SK-N-SH (cell line): ENCODE measurements at regions not wholly inside any gene's neighbourhood (a gene's known extent, or its start where the extent isn't known, plus 50 kb on each side); places are given as distances from the start of the nearest gene placed in this dataset.

Experiments used
- CTCF ChIA-PET: fragments of 300-600, 350-600 bp; formaldehyde crosslinking; extraction: SDS; loops from one replicate; lab custom pipeline; 2021; lab: Yijun Ruan, JAX
- POLR2A ChIA-PET: fragments of 350-600 bp; sonication (Branson Sonifier 250); formaldehyde crosslinking; extraction: SDS; loops from one replicate; lab custom pipeline; 2020; ENCODE audit warnings: antibody characterized with exemption, inconsistent platforms; lab: Yijun Ruan, JAX
- DNase-seq: peaks from one replicate; pipeline ENCODE4 v3.0.0; 2012
- H2AFZ ChIP-seq: fragments of 200-600 bp; sonication (generic); 2 replicates; pipeline ENCODE4 v1.8.1; 2016; ENCODE audit warnings: antibody characterized with exemption, mild to moderate bottlenecking, low read depth
- H3F3A ChIP-seq: fragments of 200-600 bp; sonication (generic); replicated peaks from 2 replicates; pipeline ENCODE3; 2016; ENCODE audit warnings: antibody characterized with exemption, mild to moderate bottlenecking; ENCODE audit not compliant: insufficient read depth
- H3K27ac ChIP-seq, 2 experiments: fragments of 200-500 bp in 1 of 2; fragments of 200-600 bp in 1 of 2; sonication (Bioruptor generic) in 1 of 2; sonication (generic), shearing (Covaris generic) in 1 of 2; 2 replicates each; pipeline versions ENCODE4 v1.5.1 to v1.6.1; 2014 to 2016; ENCODE audit warnings: low read depth in 2 of 2, inconsistent platforms in 1 of 2, low read length in 1 of 2, mild to moderate bottlenecking in 1 of 2, mixed read lengths in 1 of 2
- H3K27me3 ChIP-seq: fragments of 200-600 bp; sonication (generic), shearing (Covaris generic); 2 replicates; pipeline ENCODE4 v1.6.1; 2016; ENCODE audit warnings: mixed run types; ENCODE audit not compliant: insufficient read depth
- H3K36me3 ChIP-seq, 2 experiments: fragments of 200-500 bp in 1 of 2; fragments of 200-600 bp in 1 of 2; sonication (Bioruptor generic) in 1 of 2; sonication (generic) in 1 of 2; replicated peaks in 1 of 2; 2 replicates each; pipeline versions ENCODE3 to v1.5.1; 2014 to 2016; ENCODE audit warnings: low read length in 1 of 2, mild to moderate bottlenecking in 1 of 2; ENCODE audit not compliant: insufficient read depth in 2 of 2, control insufficient read depth in 1 of 2
- H3K4me1 ChIP-seq, 2 experiments: fragments of 200-500 bp in 1 of 2; fragments of 200-600 bp in 1 of 2; sonication (Bioruptor generic) in 1 of 2; sonication (generic), shearing (Covaris generic) in 1 of 2; 2 replicates each; pipeline versions ENCODE4 v1.5.1 to v1.6.1; 2014 to 2016; ENCODE audit warnings: low read depth in 1 of 2, low read length in 1 of 2, mixed run types in 1 of 2; ENCODE audit not compliant: insufficient read depth in 2 of 2, control insufficient read depth in 1 of 2
- H3K4me2 ChIP-seq: fragments of 200-600 bp; sonication (generic), shearing (Covaris generic); 2 replicates; pipeline ENCODE4 v1.6.1; 2017; ENCODE audit warnings: mixed run types
- H3K4me3 ChIP-seq, 2 experiments: fragments of 200-500 bp in 1 of 2; fragments of 200-600 bp in 1 of 2; sonication (Bioruptor generic) in 1 of 2; sonication (generic), shearing (Covaris generic) in 1 of 2; 2 replicates each; pipeline versions ENCODE4 v1.5.1 to v1.8.1; 2014 to 2016; ENCODE audit warnings: low read depth in 2 of 2, inconsistent platforms in 1 of 2, low read length in 1 of 2, mild to moderate bottlenecking in 1 of 2, mixed read lengths in 1 of 2, moderate library complexity in 1 of 2
- H3K79me2 ChIP-seq: fragments of 200-600 bp; sonication (generic); 2 replicates; pipeline ENCODE4 v1.8.1; 2017; ENCODE audit warnings: mild to moderate bottlenecking; ENCODE audit not compliant: insufficient read depth
- H3K9ac ChIP-seq: fragments of 200-600 bp; sonication (generic); 2 replicates; pipeline ENCODE4 v1.6.1; 2017; ENCODE audit warnings: mixed run types
- H3K9me2 ChIP-seq: fragments of 200-600 bp; sonication (generic); 2 replicates; pipeline ENCODE4 v1.6.1; 2017; ENCODE audit warnings: mixed run types
- H3K9me3 ChIP-seq: fragments of 200-600 bp; sonication (generic); 2 replicates; pipeline ENCODE4 v1.6.1; 2017; ENCODE audit warnings: mixed run types, mild to moderate bottlenecking, moderate library complexity
- H4K20me1 ChIP-seq: fragments of 200-600 bp; sonication (generic); 2 replicates; pipeline ENCODE4 v1.6.1; 2017; ENCODE audit warnings: mild to moderate bottlenecking, mixed run types; ENCODE audit not compliant: insufficient read depth
- CHD2 ChIP-seq: fragments of 150-350 bp; IDR thresholded peaks from 2 replicates; pipeline ENCODE4 v1.6.1; 2018; ENCODE audit warnings: low read length; ENCODE audit not compliant: partially characterized antibody
- CTCF ChIP-seq: fragments of 200-600 bp; sonication (generic); IDR thresholded peaks from 2 replicates; pipeline ENCODE4 v1.6.1; 2017; ENCODE audit warnings: antibody characterized with exemption, mild to moderate bottlenecking, moderate library complexity
- ELF1 ChIP-seq: IDR thresholded peaks from 2 replicates; pipeline ENCODE4 v1.4.0; 2012
- EP300 ChIP-seq, 2 experiments: IDR thresholded peaks; 2 replicates each; pipeline versions ENCODE4 v1.4.0 to v1.6.1; 2012; ENCODE audit warnings: borderline replicate concordance in 1 of 2, low read depth in 1 of 2, low read length in 1 of 2
- EZH2phosphoT487 ChIP-seq: fragments of 200-600 bp; sonication (generic); IDR thresholded peaks from 2 replicates; pipeline ENCODE4 v1.6.1; 2017; ENCODE audit warnings: low read depth, mixed run types, mild to moderate bottlenecking, antibody characterized with exemption, moderate library complexity, borderline replicate concordance
- FOXJ3 ChIP-seq: sonication (generic); formaldehyde crosslinking; IDR thresholded peaks from 2 replicates; pipeline ENCODE4 v1.5.1; 2020; ENCODE audit warnings: mild to moderate bottlenecking, missing genetic modification reagents
- FOXM1 ChIP-seq: IDR thresholded peaks from 2 replicates; pipeline ENCODE4 v1.4.0; 2012; ENCODE audit warnings: low read depth, mild to moderate bottlenecking
- GABPA ChIP-seq: IDR thresholded peaks from 2 replicates; pipeline ENCODE4 v1.4.0; 2012; ENCODE audit warnings: low read depth, mild to moderate bottlenecking
- GATA2 ChIP-seq: sonication (generic); formaldehyde crosslinking; IDR thresholded peaks from 2 replicates; pipeline ENCODE4 v1.5.0; 2020; ENCODE audit warnings: mild to moderate bottlenecking, missing genetic modification reagents
- JUND ChIP-seq: IDR thresholded peaks from 2 replicates; pipeline ENCODE4 v1.4.0; 2012
- MEF2A ChIP-seq: IDR thresholded peaks from 2 replicates; pipeline ENCODE4 v1.4.0; 2012; ENCODE audit warnings: low read depth, borderline replicate concordance
- NFIC ChIP-seq: IDR thresholded peaks from 2 replicates; pipeline ENCODE4 v1.4.0; 2012; ENCODE audit warnings: borderline replicate concordance
- NRF1 ChIP-seq: IDR thresholded peaks from 2 replicates; pipeline ENCODE4 v1.6.1; 2012; ENCODE audit warnings: low read depth, mild to moderate bottlenecking, low read length
- PBX3 ChIP-seq: IDR thresholded peaks from 2 replicates; pipeline ENCODE4; 2012
- POLR2AphosphoS5 ChIP-seq: IDR thresholded peaks from 2 replicates; pipeline ENCODE4 v1.6.1; 2012; ENCODE audit warnings: low read depth, low read length
- RAD21 ChIP-seq: IDR thresholded peaks from 2 replicates; pipeline ENCODE4 v1.6.1; 2012; ENCODE audit warnings: mild to moderate bottlenecking, low read length
- RFX5 ChIP-seq: IDR thresholded peaks from 2 replicates; pipeline ENCODE4 v1.6.1; 2012; ENCODE audit warnings: mild to moderate bottlenecking, improper control_type of control experiment, low read length
- SIN3A ChIP-seq: IDR thresholded peaks from 2 replicates; pipeline ENCODE4 v1.6.1; 2012; ENCODE audit warnings: low read depth, mild to moderate bottlenecking, low read length, moderate library complexity, borderline replicate concordance
- SMC3 ChIP-seq: IDR thresholded peaks from 2 replicates; pipeline ENCODE4 v1.6.1; 2012; ENCODE audit warnings: low read depth, low read length, improper control_type of control experiment
- TAF1 ChIP-seq: IDR thresholded peaks from 2 replicates; pipeline ENCODE4 v1.6.1; 2012; ENCODE audit warnings: low read depth, mild to moderate bottlenecking, low read length, moderate library complexity, borderline replicate concordance
- TCF12 ChIP-seq: IDR thresholded peaks from 2 replicates; pipeline ENCODE4 v1.4.0; 2012
- TEAD4 ChIP-seq: IDR thresholded peaks from 2 replicates; pipeline ENCODE4 v1.4.0; 2012; ENCODE audit warnings: mild to moderate bottlenecking, borderline replicate concordance; ENCODE audit not compliant: insufficient read depth
- USF1 ChIP-seq: IDR thresholded peaks from 2 replicates; pipeline ENCODE4 v1.4.0; 2012; ENCODE audit warnings: low read depth, borderline replicate concordance
- YY1 ChIP-seq: IDR thresholded peaks from 2 replicates; pipeline ENCODE4 v1.4.0; 2012; ENCODE audit warnings: low read depth, mild to moderate bottlenecking
- ZBTB33 ChIP-seq: IDR thresholded peaks from 2 replicates; pipeline ENCODE4 v1.4.0; 2012; ENCODE audit warnings: low read depth, borderline replicate concordance
- WGBS: methylation state at CpG from one replicate; pipeline ENCODE4 v1.1.6; 2017; ENCODE audit warnings: low lambda C conversion rate; 5-methylcytosine and 5-hydroxymethylcytosine counted together

GRCh38 chrX:66328950-66329596 lies 165.0 kb downstream of the HEPH start:
- Histone ChIP-seq H2AFZ (no peak overlapping the region), H3K4me3 (no peak overlapping the region), H3K79me2 (no peaks in the 10 kb centered on the region), H3K36me3 (no peaks in the 10 kb centered on the region), H3K9ac (no peak overlapping the region), H3K4me2 (no peak overlapping the region), H4K20me1 (no peaks in the 10 kb centered on the region), H3K27ac (no peak overlapping the region), H3K9me3 (no peaks in the 10 kb centered on the region), H3F3A (no peaks in the 10 kb centered on the region), H3K4me1 (no peaks in the 10 kb centered on the region), H3K27me3 (no peaks in the 10 kb centered on the region), H3K9me2 (no peaks in the 10 kb centered on the region)
- no peak for DNase-seq
- 14% methylated on average over 21 of the region's 25 CpGs for WGBS
- POLR2A ChIA-PET = no interaction called here
- TF ChIP-seq YY1 = no peak
- no peak for TF ChIP-seq GATA2 (CRISPR knock-in tag)
- no peak for TF ChIP-seq USF1
- no peak for TF ChIP-seq NRF1
- TF ChIP-seq RFX5 = no peak
- TF ChIP-seq POLR2AphosphoS5 = no peak
- no peak for TF ChIP-seq ZBTB33
- no peak for TF ChIP-seq EP300 (IDR thresholded peaks at IDR 0.05; ENCODE audit: borderline replicate concordance in 1 of 2, low read depth in 1 of 2, low read length in 1 of 2)
- no peak for TF ChIP-seq TCF12
- no peak for TF ChIP-seq TEAD4
- no peak for TF ChIP-seq SMC3
- TF ChIP-seq ELF1 = no peak
- TF ChIP-seq RAD21 = no peak
- no peak for TF ChIP-seq EZH2phosphoT487
- no peak for TF ChIP-seq TAF1
- no peak for TF ChIP-seq SIN3A
- TF ChIP-seq FOXJ3 (CRISPR knock-in tag) = no peak
- CTCF ChIA-PET = interaction anchor here (0.6 kb wide), 1 partner anchor 694 kb away, joined by 3 read pairs; no protein-coding TSS in a partner anchor

GRCh38 chrX:66360894-66361293 lies 196.8 kb downstream of the HEPH start:
- Histone ChIP-seq H3K27me3 (no peaks in the 10 kb centered on the region), H3K9me3 (no peaks in the 10 kb centered on the region), H3K4me3 (no peak overlapping the region), H2AFZ (no peak overlapping the region), H3K9me2 (no peaks in the 10 kb centered on the region), H4K20me1 (no peaks in the 10 kb centered on the region), H3K27ac (no peak overlapping the region), H3K4me2 (no peak overlapping the region), H3F3A (no peaks in the 10 kb centered on the region), H3K79me2 (no peaks in the 10 kb centered on the region), H3K9ac (no peak overlapping the region), H3K4me1 (no peaks in the 10 kb centered on the region), H3K36me3 (no peaks in the 10 kb centered on the region)
- 20% methylated on average over 3 of the region's 3 CpGs for WGBS
- DNase-seq = no peak
- CTCF ChIA-PET = no interaction called here
- POLR2A ChIA-PET = no interaction called here
- no peak for TF ChIP-seq NFIC
- TF ChIP-seq RAD21 = no peak
- TF ChIP-seq GABPA = no peak
- TF ChIP-seq MEF2A = no peak
- no peak for TF ChIP-seq YY1
- TF ChIP-seq RFX5 = no peak
- no peak for TF ChIP-seq FOXM1
- no peak for TF ChIP-seq JUND
- no peak for TF ChIP-seq CHD2
- TF ChIP-seq PBX3 = no peak
- no peak for TF ChIP-seq CTCF
- TF ChIP-seq SMC3 = no peak
- TF ChIP-seq SIN3A = no peak
- TF ChIP-seq GATA2 (CRISPR knock-in tag) = no peak
